ENCODE measurements at regions not wholly inside any gene's neighbourhood (a gene's known extent, or its start where the extent isn't known, plus 50 kb on each side); places are given as distances from the start of the nearest gene placed in this dataset.
"Not testable (repeated sequence)": the region's sequence is repeated elsewhere in the genome, so short reads cannot be mapped to it uniquely, and the experiment has no call there.

DNA sequence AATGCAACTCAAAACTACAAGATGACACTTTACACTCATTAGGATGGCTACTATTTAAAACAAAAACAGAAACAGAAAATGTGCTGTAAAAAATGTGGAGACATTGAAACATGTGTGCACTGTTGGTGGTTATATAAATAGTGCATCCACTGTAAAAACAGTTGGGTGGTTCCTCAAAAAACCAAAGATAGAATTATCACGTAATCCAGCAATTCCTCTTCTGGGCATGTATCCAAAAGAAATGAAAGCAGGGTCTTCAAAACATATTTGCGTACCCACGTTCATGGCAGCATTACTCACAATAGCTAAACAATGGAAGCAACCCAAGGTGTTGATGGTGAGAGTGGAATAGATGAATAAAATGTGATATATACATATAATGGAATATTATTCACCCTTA lies 967.2 kb downstream of the TRAM1L1 start:
- no peak overlapping the region for H2BK120ac ChIP-seq (ENCODE audit: low read depth, low read length, poor library complexity, severe bottlenecking)
- H3K56ac ChIP-seq (ENCODE audit: insufficient read length, low read depth, low read length): no peak overlapping the region
- no peak overlapping the region for H4K91ac ChIP-seq (ENCODE audit: insufficient read length, low read depth, low read length)
- H3K4ac ChIP-seq (ENCODE audit: low read depth, low read length): no peak overlapping the region
- no peaks in the 10 kb centered on the region for H3K27me3 ChIP-seq (ENCODE audit: insufficient read depth, low read length)
- WGBS (ENCODE audit: extremely low coverage, insufficient read length, low lambda C conversion rate): no CpG with 5 or more reads among the region's 3 CpGs
- H3K23ac ChIP-seq (ENCODE audit: insufficient read length, low read depth, low read length): no peak overlapping the region
- H3K79me1 ChIP-seq (ENCODE audit: insufficient read depth, low read depth, low read length, poor library complexity, severe bottlenecking): no peaks in the 10 kb centered on the region
- Mint-ChIP-seq H3K4me3 (no peak overlapping the region), H3K36me3 (ENCODE audit: insufficient read depth in 1 of 3, low read depth in 3 of 3) (no peaks in the 10 kb centered on the region), H3K27ac (no peak overlapping the region), H3K9me3 (peaks cover 2 to 4% of the 10 kb centered on the region in 2 experiments; a peak in 2 of 5 replicates), H3K4me1 (no peaks in the 10 kb centered on the region), H3K27me3 (ENCODE audit: low read depth) (no peaks in the 10 kb centered on the region)
- H3K14ac ChIP-seq (ENCODE audit: insufficient read depth, low read length): no peak overlapping the region
- H3K23me2 ChIP-seq (ENCODE audit: insufficient read length, low read depth, low read length, poor library complexity, severe bottlenecking): no peaks in the 10 kb centered on the region
- H3K4me2 ChIP-seq (ENCODE audit: insufficient read depth, insufficient read length, low read length): no peak overlapping the region
- H2BK20ac ChIP-seq (ENCODE audit: low read depth, low read length, poor library complexity, severe bottlenecking): no peak overlapping the region
- no peaks in the 10 kb centered on the region for H3K9me3 ChIP-seq (ENCODE audit: control insufficient read depth, low read depth, low read length)
- no peak overlapping the region for H2BK5ac ChIP-seq (ENCODE audit: insufficient read length, low read length)
- no peak overlapping the region for H4K8ac ChIP-seq (replicated peaks; ENCODE audit: insufficient read length, low read depth, low read length)
- H3K9ac ChIP-seq (ENCODE audit: extremely low read depth, insufficient read length, low read length): no peak overlapping the region
- H2AK5ac ChIP-seq (ENCODE audit: insufficient read length, low read length): no peak overlapping the region
- H4K5ac ChIP-seq (ENCODE audit: insufficient read length, low read depth, low read length): no peak overlapping the region
- no peak for DNase-seq
- no peak overlapping the region for H3K27ac ChIP-seq (ENCODE audit: insufficient read length, low read depth, low read length)
- no peak overlapping the region for H3T11ph ChIP-seq (ENCODE audit: low read length)
- H2BK15ac ChIP-seq (ENCODE audit: low read depth, low read length): no peak overlapping the region
- H2BK12ac ChIP-seq (ENCODE audit: insufficient read length, low read depth, low read length): no peak overlapping the region
- no peak overlapping the region for H3K18ac ChIP-seq (ENCODE audit: insufficient read length, low read depth, low read length)
- H2AFZ ChIP-seq (ENCODE audit: low read length): no peak overlapping the region
- TF ChIP-seq, protein P1, sequence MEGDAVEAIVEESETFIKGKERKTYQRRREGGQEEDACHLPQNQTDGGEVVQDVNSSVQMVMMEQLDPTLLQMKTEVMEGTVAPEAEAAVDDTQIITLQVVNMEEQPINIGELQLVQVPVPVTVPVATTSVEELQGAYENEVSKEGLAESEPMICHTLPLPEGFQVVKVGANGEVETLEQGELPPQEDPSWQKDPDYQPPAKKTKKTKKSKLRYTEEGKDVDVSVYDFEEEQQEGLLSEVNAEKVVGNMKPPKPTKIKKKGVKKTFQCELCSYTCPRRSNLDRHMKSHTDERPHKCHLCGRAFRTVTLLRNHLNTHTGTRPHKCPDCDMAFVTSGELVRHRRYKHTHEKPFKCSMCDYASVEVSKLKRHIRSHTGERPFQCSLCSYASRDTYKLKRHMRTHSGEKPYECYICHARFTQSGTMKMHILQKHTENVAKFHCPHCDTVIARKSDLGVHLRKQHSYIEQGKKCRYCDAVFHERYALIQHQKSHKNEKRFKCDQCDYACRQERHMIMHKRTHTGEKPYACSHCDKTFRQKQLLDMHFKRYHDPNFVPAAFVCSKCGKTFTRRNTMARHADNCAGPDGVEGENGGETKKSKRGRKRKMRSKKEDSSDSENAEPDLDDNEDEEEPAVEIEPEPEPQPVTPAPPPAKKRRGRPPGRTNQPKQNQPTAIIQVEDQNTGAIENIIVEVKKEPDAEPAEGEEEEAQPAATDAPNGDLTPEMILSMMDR (conservative IDR thresholded peaks at IDR 0.05): no peak
- H4K20me1 ChIP-seq (ENCODE audit: control insufficient read depth, insufficient read depth, insufficient read length): no peaks in the 10 kb centered on the region
- H3K79me2 ChIP-seq (ENCODE audit: insufficient read depth, low read length): no peaks in the 10 kb centered on the region
- no peaks in the 10 kb centered on the region for H3K4me1 ChIP-seq (ENCODE audit: insufficient read depth, low read length)

DNA sequence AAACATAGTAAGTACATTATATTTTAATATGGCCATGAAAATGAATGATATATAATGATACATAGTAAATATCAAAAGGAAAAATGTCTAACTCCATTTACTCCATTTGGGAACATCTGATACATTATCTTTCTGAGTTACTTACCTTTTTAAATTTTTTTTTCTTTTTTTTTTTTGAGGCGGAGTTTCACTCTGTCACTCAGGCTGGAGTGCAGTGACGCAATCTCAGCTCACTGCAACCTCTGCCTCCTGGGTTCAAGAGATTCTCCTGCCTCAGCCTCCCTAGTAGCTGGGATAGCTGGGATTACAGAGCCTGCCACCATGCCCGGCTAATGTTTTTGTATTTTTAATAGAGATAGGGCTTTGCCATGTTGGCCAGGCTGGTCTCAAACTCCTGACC lies 972.5 kb downstream of the TRAM1L1 start:
- not testable (repeated sequence) for H4K20me1 ChIP-seq (ENCODE audit: control insufficient read depth, insufficient read depth, insufficient read length); H3K27me3 ChIP-seq (ENCODE audit: insufficient read depth, low read length); H3K14ac ChIP-seq (ENCODE audit: insufficient read depth, low read length); H3K56ac ChIP-seq (ENCODE audit: insufficient read length, low read depth, low read length); H3K18ac ChIP-seq (ENCODE audit: insufficient read length, low read depth, low read length); H3K36me3 Mint-ChIP-seq (ENCODE audit: insufficient read depth in 1 of 3, low read depth in 3 of 3); H4K8ac ChIP-seq (replicated peaks; ENCODE audit: insufficient read length, low read depth, low read length); H3K27ac Mint-ChIP-seq; H3K23me2 ChIP-seq (ENCODE audit: insufficient read length, low read depth, low read length, poor library complexity, severe bottlenecking); H2BK20ac ChIP-seq (ENCODE audit: low read depth, low read length, poor library complexity, severe bottlenecking); H3K4me2 ChIP-seq (ENCODE audit: insufficient read depth, insufficient read length, low read length); H3K9ac ChIP-seq (ENCODE audit: extremely low read depth, insufficient read length, low read length); H2BK5ac ChIP-seq (ENCODE audit: insufficient read length, low read length); H3K9me3 Mint-ChIP-seq; H3T11ph ChIP-seq (ENCODE audit: low read length); H3K4me3 Mint-ChIP-seq; H3K23ac ChIP-seq (ENCODE audit: insufficient read length, low read depth, low read length); H2BK12ac ChIP-seq (ENCODE audit: insufficient read length, low read depth, low read length); H2BK120ac ChIP-seq (ENCODE audit: low read depth, low read length, poor library complexity, severe bottlenecking); H3K4me1 ChIP-seq (ENCODE audit: insufficient read depth, low read length); H4K5ac ChIP-seq (ENCODE audit: insufficient read length, low read depth, low read length); H2AFZ ChIP-seq (ENCODE audit: low read length); H3K4ac ChIP-seq (ENCODE audit: low read depth, low read length); H3K9me3 ChIP-seq (ENCODE audit: control insufficient read depth, low read depth, low read length); H4K91ac ChIP-seq (ENCODE audit: insufficient read length, low read depth, low read length); H3K4me1 Mint-ChIP-seq; H3K27ac ChIP-seq (ENCODE audit: insufficient read length, low read depth, low read length); H3K79me2 ChIP-seq (ENCODE audit: insufficient read depth, low read length); H2BK15ac ChIP-seq (ENCODE audit: low read depth, low read length); H2AK5ac ChIP-seq (ENCODE audit: insufficient read length, low read length); DNase-seq; H3K79me1 ChIP-seq (ENCODE audit: insufficient read depth, low read depth, low read length, poor library complexity, severe bottlenecking); H3K27me3 Mint-ChIP-seq (ENCODE audit: low read depth)
- WGBS (ENCODE audit: extremely low coverage, insufficient read length, low lambda C conversion rate): no CpG with 5 or more reads among the region's 3 CpGs
